NCI-H1092 treated with DMSO at 0.1 percent for 48 hours (cell line): ENCODE measurements at regions not wholly inside any gene's neighbourhood (a gene's known extent, or its start where the extent isn't known, plus 50 kb on each side); places are given as distances from the start of the nearest gene placed in this dataset.
A peak's percentile ranks its signal among the peaks of the same experiment; 100 is the strongest.

Experiments
- DNase-seq: peaks from one replicate; lab custom pipeline; 2025; lab: John Stamatoyannopoulos, UW

DNA sequence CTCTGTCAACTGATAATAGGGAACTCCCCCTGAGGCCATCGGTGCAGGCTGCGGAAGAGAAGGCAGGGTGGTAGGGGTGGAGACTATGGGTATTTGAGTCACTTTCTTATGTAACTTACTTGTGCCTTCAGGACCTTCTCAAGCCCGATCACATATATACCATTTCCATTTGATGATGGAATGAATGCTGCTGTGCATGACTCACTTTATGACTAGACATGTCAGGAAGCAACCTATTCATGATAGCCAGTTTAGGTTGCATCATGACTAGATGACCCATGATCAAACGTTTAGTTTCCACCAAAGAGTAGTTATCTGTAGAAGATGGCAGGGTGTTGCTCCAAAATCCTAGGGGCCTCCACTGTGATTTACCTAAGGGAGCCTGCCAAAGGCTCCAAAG is 435.5 kb downstream of the DTHD1 start:
- no peak for DNase-seq

DNA sequence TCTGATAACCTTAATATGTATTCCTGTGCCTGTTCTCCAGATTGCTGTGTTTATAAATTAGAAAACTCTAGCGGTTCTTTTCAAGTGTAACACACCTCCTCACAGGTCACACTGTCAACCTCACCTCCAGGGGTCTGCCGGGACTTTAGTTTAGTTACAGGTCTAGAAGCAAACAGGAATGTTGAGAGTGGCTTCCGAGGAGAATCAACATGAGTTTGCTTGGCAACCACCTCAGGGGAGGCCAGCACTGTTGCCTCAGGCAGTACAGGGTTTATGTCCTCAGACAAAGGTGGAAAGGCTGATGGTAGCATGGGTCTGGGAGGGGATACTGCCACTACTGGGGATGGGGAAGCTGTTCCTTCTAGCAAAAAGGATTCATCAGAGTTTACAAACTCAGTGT is 438.0 kb downstream of the DTHD1 start:
- DNase-seq = no peak

DNA sequence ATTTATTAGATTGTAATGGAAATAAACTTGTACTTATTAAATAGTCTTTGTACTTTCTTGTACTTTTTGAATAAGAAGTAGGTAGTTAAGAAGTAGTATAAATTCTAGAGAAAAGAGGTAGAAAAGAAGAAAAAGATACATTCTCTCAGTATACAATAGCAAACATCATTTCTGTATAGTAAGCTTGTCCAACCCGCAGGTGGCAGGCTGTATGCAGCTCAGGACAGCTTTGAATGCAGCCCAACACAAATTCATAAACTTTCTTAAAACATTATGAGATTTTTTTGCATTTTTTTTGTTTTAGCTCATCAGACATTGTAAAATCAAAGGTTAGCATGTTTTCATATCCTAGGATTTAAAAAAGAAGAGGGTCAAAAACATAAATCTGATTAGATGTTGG is 441.6 kb downstream of the DTHD1 start:
- no peak for DNase-seq

DNA sequence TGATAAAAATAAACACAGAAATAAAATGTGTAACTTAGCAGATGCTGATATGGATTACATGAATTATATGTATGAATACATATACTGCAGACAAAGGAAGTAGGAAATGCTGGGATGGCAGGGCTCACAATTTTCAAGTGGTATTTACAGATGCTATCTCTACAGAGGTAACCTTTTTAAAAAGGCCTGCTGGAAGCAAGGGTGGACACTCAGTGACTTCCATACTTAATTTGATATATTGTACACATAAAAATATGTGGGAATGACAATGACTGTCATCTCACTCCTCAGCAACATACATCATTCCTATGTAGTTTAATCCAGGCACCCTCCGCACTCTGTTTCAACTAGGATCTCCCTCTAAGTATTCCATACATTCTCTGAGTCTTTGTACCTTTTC is 452.9 kb downstream of the DTHD1 start:
- DNase-seq = no peak

DNA sequence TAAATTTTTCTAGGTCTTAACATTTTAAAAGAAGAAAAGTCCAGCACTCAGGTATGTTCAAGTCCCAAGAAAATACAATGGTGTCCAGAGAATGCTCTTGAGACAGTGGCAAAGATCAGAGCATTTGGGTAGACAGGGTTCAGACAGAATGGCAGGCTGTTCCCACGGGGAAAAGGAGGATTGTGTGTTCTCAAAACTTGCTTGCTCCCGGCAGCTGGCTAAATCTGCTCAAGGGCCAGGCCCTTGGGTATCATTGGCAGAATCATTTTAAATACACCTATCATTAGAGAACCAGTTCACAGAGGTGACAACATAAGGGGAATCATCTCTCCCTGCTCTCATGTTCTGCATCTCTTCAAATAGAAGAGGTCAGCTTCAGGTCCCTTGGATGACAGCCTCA is 456.3 kb downstream of the DTHD1 start:
- DNase-seq = no peak

DNA sequence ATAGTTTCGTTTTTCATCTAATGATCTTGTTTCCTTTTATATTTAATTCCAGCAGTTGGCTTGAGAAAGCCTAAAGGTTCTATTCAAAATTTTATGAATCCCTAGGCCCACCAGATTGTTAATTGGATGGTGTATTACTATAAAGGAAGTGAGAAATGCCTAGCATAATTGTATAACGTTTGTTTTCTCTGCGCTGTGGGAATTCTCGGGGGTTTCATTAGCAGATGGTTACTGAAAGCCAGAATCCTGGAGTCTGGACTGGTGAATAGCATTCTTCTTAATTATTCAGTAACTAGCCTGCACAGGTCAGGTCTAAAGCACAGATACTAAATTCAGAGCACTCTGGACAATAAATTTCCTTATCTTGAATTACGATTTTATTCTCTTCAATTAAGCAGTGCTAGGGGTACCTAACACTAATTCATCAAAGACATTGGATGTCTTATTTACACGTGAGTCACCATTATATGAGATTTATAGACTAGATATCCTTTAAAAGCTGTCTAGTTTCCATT is 459.4 kb downstream of the DTHD1 start:
- no peak for DNase-seq

DNA sequence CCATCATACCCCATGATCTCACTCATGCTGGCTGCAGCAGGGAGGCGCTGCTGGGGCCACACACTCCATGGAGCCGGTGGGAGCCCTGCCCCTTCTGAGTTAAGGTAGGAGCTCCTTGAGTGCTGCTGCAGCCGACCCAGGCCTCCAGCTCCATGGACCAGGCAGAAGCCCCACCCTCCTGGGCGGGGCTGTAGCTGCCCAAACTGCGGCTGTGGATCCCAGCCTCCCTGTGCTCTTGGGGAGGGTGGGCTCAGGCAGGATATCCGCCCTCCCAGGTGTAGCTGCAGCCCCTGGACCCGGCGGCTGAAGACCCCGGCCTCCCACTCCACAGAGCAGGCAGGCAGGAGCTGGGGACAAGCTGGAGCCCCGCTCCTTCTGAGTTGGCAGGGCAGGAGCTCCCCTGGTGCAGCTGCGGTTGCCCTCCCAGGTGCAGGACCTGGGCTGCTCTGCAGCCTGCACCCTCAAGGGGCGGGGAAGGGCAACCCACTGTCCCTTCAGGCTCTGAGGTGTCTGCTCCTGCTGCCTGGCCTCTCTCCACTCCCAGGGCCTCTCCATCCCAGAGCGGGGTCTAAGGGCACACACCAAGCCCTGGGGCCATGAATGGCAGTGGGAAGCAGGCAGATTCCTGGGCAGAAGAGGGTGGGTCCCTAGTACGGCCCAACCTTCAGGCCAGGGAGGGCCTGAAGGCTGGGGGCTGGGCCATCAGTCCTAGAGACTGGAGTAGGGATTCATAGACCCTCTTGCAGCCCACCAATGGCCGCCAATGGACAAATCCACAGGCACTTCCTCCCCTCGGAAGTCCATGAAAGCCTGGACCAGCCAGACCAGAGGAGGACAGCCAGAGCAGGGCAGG is 466.1 kb downstream of the DTHD1 start:
- DNase-seq = no peak

DNA sequence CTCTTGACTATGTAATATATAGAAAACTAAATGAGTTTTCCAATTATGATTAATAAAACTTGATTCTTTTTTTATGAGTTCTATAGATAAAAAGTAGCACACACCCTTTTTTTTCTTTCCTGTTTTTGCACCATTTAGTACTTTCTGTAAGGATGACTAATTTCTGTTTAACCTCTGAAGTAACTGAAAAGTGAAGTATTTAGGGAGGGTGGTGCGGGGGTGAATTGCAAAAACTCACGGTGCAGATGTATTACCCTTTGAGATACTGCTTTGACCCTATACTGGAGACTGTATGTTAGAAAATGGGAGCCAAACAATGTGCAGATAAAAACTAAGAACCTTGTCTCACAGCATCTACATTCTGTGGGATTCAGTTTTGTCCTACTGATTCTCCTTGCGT is 471.6 kb downstream of the DTHD1 start:
- DNase-seq = no peak

DNA sequence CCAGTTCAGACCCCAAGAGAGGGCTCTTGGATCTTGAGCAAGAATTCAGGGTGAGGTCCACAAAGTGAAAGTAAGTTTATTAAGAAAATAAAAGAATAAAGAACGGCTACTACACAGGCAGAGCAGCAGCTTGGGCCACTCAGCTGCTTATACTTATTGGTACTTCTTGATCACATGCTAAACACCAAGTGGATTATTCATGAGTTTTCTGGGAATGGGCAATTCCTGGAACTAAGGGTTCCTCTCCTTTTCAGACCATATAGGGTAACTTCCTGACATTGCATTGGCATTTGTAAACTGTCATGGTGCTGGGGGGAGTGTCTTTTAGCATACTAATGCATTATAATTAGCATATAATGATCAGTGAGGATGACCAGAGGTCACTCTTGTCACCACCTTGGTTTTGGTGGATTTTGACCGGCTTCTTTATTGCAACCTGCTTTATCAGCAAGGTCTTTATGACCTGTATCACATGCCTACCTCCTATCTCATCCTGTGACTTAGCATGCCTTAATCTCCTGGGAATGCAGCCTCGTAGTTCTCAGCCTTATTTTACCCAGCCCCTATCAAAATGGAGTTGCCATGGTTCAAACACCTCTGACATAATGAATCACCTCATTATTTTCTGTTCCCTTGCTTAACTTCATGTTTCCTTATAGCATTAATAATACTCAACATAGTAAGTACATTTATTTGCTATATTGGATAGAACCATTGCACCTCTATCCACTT is 476.3 kb downstream of the DTHD1 start:
- no peak for DNase-seq

DNA sequence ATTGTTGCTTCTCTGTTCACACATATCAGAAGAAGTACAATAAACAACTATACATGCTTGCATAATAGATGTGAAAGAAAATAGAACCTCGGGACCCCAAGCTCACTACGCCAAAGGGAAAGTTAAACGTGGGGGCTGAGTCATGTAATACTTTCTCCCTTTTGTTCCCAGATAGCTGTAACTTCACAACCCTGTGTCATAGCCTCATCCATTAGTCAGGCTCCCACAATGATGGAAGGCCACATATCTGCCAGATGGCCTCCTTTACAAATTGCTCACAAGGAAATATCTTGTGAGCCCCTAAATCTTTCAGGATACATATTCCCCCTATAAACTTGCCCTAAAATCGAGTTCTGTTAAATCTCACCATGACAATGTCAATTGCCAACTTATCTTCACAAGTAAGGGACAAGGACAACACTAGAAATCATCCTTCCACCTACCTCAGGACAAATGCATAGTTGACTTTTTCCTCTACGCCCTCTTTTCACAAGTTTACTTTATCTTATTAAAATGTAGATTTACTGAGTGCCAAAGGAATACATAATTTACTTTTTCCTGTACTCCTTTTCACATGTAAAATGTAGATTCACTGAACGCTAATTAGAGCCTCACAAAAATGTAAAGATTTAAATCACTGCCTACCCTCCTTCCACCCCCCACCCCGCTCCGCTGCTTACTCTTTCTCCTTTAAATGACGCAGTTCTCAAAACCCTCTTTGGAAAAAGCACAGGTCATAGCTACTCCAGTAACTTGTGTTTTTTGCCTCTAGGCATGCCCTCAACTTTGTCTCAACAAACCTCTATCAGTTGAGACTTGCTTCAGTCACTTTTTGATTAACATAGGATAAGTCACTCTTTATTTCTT is 477.1 kb downstream of the DTHD1 start:
- no peak for DNase-seq

DNA sequence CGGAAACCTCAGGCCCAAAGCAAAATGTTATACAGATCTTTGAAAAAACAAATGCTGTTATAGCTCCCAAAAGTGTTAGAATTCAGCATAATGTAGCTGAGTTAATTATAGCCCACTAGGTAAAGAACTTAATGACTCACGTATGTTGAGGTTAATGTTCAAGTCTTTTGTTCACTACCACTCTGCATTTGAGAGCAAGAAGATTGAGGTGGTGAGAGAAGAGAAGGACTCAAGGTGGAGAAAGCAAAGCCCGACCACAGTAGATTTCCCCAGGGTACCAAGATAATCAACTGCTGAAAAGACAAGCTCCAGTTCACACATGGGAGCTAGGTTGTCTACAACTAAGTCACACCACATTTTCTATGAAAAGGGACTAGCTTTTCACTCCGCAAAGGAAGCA is 480.2 kb downstream of the DTHD1 start:
- DNase-seq = no peak

DNA sequence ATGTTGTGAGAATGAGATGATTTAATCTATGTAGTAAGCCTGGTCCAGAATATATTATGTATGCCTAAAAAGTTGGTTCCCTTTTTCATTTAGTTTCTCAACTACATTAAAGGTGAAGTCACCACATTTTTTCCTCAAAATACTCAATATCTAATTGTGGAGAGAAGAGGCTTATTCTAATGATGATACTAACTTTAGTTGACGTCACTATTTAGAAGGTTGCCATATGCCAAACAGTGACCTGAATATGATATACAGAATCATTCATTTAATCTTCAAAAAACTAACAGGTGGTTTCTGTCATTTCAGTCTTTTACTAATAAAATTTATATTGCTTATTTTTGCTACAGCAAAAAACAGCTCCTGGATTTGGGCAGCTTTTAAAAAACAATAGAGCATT is 480.7 kb upstream of the NWD2 start:
- no peak for DNase-seq

DNA sequence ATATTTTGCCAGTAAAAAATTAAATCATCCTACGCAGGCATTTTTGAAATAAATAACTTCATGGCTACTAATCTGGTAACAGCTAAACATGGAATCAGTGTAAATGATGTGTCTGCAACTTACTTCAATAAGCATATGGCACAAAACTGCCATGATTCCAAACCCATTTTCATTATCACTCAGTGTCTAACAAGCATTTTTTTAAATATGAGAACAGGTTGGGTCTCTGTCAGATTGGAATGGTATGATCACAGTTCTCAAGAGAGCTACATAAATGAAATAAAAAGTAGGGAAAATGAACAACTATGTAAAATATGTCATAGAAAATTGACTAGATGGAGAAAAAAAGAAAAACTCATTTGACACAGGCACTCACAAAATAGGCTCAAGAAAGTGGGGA is 476.9 kb upstream of the NWD2 start:
- DNase-seq = no peak

DNA sequence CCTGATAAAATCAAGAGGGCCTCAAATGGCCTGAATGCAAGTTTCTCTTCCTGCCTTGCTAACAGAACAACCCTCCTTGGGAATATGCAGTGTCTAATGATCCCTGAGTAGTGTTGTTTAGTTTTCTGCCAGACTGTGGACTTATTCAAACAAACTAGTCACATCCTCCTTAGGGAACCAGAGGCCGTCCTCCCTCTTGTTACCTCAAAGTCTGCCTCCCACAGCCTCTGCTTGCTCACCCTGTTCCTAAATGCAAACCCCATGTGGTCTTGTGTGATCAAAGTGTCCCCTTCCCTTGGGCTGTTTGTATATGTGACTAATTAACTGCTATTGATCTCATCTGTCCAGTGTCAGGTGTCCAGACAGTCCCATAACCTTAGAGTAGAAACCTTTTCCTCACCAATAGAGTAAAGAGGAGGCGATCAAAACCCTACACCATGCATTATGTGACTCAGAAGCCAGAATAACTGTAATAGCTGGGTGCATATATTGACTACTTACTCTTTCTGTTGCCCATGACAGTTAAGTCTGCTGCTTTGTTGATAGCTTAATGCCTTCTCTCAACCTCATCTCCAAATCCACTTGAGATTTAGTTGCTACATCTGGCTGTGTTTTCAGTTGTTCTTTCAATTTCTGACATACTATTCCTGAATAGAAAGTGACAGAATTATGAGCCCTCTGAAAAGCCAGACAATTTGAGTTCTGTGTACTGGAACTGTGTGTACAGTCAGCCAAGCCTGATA is 473.0 kb upstream of the NWD2 start:
- peak; percentile 3 for DNase-seq

DNA sequence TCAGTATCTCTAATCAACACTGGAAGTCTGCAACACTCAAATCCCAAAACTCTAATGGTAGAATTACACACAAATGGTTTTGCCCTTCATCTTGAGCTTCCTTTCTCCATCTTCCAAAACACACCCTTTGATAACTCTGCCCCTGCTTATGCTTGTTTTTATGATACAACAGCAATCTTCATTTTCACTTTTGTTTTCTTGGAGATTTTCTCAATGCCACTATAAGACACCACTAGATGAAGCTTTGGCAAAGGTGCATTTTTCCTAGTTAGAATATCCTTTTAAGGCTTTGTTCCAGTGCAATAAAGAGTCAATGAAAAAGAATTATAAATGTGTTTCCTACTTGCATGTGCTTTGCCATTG is 472.4 kb upstream of the NWD2 start:
- no peak for DNase-seq

DNA sequence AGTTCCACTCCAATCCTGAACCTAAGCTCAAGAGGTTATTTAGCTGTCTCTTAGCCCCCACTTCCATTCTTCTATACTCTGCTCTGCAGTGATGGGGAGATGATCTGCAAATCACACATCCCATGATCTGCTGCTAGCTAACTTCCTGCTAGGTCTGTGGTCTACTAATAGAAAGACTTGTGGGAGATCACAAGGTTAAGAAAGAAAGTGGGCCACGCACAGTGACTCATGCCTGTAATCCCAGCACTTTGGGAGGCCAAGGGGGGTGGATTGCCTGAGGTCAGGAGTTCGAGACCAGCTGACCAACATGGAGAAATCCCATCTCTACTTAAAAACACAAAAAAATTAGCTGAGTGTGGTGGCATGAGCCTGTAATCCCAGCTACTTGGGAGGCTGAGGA is 471.1 kb upstream of the NWD2 start:
- DNase-seq = no peak

DNA sequence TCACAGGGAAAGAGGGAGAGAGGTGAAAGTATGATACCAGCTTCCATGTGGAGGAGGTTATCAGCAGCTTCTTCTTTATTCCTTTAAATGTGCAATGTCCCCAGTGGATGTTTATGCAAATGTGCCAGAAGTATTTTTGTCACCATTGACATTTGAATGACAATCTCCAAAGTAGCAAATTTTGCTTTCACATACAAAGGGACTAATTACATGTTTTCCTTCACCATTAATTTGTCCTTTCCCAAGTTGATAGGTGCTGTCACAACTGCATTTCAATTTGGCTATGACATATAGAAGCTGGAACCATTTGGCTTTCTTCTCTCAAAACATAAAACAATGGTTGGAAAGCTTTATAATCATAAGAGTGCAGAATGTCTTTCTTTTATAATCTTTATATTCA is 469.0 kb upstream of the NWD2 start:
- no peak for DNase-seq

DNA sequence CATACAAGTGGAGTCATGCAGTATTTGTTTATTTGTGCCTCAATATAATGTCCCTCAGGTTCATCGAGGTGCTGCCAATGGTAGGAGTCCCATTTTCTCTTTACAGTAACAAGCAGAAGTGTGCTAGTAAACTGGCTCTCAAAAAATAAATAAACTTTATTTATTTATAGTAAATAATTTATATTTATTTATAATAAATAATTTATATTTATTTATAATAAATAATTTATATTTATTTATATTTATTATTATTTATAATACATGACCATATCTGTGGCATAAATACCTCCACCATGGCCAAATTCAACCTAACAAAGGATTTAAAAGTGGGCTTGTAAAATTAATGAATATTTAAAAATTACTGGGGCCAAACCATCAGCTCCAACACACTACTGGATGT is 464.9 kb upstream of the NWD2 start:
- no peak for DNase-seq

DNA sequence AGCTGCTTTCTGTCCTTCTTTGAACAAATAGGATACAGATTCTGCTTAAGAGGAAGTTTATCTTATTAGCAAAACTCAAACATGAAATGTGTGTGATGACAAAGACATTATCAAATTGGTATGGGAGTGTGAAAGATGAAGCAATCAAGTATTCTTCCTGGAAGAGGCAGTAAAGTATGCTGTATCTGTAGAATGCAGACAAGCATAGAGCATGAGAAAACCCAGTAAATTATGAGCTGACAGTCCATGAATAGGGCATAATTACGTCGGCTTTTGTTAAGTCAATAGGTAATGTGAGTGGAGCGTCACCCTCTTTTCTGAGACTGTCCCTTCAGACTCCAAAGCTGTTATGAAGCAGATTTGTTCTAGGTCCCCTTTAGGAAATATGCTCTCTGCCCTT is 458.6 kb upstream of the NWD2 start:
- DNase-seq = no peak

DNA sequence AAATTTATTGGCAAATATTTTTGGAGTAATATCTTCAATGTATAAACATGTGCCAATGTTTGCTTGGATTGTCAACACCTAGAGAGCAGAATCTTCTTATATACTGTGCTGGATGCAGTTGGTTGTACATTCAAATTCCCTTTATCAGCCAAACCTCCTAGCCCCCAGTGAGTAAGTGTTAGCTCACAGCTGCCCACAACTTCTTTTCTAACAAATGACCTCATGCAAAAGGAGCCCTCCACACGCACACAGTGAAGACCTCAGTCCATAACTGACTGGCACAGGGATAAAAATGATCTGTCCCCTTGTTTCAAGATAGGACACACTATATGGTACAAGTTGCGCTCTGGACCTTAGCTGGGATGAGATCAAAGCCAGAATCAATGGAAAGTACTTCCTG is 458.0 kb upstream of the NWD2 start:
- no peak for DNase-seq

DNA sequence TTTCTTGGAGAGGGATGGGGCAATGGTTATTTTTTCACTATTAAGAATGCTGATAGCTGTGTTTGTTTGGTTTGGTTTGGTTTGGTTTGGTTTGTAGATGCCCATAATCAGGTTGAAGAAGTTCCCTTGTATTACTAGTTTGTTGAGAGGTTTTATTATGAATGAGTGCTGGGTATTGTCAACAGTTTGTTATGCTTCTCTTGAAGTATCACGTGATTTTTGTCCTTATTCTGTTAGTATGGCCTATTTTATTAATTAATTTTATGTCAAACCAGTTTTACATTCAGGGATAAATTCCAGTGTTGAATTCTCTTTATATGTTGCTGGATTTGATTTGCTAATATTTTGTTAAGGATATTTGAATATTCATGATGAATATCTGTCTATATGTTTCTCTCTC is 449.8 kb upstream of the NWD2 start:
- DNase-seq = no peak

DNA sequence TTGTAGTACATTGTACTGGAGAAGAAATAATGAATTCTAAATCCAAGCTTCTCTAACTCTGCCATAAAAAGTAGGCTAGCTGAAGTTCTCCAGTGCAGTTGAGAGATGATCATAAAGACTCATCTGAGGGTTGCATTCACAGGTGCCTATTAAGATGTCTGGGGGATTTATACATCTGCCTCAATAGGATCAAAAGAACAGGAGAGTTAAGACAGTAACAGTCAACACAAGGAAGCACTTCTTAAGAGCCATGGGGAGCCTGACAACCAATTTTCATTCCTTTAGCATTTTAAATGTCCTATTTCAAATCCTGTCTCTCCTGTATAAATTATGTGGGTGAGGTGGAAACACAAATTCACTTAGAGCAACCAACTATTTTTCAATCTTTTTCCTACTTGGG is 432.4 kb upstream of the NWD2 start:
- no peak for DNase-seq
